ENCODE measurements at regions not wholly inside any gene's neighbourhood (a gene's known extent, or its start where the extent isn't known, plus 50 kb on each side); places are given as distances from the start of the nearest gene placed in this dataset.
"Not testable (repeated sequence)": the region's sequence is repeated elsewhere in the genome, so short reads cannot be mapped to it uniquely, and the experiment has no call there.

DNA sequence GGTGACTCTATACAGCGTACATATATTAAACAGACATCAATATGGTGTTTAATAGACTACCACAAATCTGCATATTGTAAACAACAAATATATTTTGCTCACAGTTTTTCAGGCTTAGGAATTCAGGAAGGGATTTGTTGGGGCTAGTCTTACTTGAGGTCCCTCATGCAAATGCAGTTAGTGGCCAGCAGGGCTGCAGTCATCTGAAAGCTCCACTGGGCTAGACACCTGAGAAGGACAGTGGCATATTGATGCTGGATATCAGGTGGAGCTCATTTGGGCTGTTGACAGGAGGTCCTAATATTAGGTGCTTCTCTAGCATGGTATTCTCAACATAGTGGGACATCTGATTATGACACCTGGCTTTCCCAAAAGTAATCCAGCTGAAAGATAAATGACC is 493.8 kb upstream of the PABPC4L start:
- DNase-seq, result no peak

DNA sequence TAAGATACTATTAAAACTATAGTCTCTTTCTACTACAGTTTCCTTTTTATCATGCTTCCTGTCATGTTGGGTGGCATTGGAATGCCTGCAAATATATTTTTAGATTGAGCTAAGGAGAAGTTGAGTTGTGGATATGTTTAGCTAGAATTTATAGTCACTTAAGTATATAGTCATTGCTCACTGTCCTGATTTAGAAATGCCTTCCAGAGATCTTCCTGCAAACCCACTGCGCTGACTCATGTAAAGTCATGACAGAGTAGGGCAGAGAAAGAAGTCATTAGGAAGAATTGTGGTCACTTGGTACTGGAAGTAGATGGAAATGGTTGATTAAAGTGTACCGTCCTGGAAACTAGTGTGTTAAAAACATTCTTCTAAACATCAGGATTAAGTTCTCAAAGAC is 490.3 kb upstream of the PABPC4L start:
- no peak for DNase-seq

DNA sequence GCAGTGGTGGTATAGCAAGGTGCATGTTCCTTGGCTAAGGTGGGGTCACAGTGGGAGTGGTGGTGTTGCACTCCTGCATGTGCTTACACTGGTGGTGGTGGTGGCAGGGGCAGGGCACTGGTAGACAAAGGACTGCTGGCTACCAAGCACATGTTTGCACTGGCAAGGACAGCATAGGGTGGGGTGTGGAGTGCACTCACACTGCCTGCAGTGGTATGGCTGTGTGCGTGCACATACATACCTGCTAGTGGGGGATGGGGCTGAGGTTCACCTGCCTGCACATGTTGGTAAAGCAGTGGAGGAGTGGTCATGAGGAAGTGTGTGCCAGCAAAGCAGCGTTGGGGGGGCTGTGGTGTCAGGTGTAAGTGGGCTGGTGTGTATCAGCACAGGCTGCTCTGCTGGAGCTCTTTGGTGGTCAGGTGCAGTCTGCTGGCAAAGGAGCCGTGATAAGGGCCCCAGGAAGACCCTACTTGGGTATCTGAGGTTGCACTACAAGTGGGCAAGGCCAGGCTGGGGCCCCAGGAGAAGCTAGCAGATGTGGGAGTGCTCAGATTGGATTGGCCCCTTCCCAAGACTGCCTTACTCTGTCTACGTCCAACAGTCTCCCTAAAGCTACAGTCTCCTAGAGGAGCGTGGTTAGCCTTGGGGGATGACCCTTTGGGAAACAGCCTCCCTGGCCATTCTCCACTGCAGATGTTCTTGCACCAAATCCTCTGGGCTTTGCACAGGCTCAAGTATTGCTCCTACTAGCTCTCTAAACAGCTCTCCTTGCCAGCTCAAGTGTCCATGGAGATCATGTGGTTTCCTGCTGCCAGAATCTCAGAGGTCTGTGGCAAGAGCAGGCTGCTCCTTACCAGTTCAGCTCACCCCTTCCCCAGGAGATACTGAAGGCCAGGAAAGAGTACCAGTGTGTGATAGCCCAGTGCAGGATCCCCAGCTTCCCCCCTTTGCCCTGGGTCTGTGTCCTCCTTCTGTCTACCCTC is 486.3 kb upstream of the PABPC4L start:
- no peak for DNase-seq

DNA sequence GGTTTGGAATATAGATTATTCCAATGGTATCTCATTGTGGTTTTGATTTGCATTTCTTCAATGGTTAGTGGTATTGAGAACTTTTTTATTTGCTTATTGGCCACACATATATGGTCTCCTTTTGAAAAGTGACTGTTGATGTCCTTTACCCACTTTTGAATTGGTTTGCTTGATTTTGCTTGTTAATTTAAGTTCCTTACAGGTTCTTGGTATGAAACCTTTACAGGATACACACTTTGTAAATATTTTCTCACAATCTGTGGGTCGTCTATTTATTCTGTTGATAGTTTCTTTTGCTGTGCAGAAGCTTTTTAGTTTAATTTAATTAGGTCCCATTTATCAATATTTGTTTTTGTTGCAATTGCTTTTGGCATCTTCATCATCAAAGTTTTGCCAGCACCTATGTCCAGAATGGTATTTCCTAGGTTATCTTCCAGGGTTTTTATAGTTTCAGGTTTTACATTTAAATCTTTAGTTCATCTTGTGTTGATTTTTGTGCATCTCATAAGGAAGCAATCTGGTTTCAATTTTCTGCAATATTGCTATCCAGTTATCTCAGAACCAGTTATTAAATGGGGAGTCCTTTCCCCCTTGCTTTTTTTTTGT is 475.7 kb upstream of the PABPC4L start:
- no peak for DNase-seq

DNA sequence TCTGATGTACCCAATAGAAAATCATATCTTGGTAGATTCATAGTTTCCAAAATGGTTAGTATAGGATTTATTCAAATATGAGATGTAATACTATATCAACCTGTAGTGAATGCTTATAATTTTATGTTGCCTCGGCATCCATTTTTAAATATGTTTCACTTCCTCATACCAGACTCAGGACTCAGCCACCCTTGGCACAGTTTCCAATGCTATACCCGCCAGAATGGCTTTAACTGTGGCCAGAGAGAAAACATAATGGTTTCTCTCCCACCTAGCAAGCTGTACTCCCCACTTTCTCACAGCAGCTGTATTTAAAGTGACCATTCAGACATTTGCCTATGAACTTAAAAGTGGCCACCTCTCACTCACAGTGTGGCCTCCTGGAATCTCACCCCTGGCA is 466.6 kb upstream of the PABPC4L start:
- DNase-seq, result no peak

DNA sequence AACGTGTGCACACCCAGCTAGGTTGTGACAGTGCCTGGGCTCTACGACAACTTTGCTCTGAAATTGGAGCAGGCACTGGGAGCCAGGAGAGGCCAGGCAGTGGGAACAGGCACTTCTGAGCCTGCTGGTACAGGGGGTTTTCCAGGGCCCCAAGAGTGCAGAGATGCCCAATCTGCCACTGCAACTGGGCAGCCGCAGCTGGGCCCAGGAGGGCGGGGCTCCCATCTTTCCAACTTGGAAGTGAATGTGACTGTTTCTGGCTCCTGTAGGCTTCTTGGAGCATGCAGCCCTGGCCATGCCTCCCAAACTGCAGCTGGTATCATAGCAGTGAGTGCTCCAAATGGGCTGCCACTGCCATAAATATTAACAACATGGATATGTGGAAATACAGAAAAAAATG is 465.1 kb upstream of the PABPC4L start:
- DNase-seq, result peak; percentile 40

DNA sequence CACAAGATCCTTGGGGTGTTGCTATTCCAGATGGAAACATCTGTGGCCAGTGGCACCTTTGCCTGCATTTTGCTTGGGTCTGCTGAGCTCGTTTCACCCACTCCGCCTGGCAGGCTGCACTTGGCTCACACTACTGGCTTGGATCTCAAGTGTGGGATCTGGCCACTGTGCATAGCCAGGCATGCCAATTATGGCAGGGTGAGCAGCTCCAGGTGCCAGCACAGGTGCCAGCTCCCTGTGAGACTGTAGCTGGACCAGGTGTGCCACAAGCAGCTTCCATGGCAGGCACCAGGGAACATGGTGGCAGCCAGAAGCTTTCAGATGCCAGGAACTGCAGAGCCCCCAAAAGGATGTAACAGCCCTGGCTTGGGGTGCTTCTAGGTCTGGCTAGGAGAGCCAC is 463.8 kb upstream of the PABPC4L start:
- DNase-seq, result no peak

DNA sequence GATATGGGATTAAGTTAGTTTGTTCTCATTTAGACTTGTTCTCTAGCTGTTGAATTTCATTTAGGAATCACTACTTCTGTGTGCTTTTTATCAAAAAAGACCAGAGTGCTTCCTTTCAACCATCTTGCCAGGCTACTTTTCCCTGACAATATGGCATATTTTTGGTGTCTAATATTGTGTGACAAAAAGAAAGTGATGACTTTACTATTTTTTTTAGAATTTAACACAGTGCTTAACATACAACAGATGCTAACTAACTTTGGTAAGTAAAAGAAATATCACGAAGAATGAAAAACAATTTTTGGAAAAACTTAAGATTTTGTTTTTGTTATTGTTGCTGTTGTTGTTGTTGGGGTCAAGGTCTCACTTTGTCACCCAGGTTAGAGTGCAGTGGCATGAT is 462.2 kb upstream of the PABPC4L start:
- no peak for DNase-seq

DNA sequence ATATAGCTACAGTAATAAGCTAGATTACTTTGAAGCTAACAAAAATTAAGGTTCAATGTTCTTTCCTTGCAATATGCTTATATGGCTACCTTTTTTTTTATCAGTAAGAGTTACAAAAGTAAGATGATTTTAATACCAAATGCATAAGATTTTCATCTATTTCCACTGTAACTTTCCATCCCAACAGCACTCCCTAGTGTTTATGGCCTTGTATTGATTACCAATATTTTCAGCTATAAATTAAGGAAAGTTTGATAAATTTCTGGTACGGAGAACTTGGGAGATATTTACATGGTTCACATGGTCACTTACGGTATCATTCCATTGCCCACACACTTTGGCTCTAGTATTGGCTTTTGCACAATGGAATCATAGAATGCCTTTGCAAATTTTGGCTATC is 448.9 kb upstream of the PABPC4L start:
- DNase-seq, result no peak

DNA sequence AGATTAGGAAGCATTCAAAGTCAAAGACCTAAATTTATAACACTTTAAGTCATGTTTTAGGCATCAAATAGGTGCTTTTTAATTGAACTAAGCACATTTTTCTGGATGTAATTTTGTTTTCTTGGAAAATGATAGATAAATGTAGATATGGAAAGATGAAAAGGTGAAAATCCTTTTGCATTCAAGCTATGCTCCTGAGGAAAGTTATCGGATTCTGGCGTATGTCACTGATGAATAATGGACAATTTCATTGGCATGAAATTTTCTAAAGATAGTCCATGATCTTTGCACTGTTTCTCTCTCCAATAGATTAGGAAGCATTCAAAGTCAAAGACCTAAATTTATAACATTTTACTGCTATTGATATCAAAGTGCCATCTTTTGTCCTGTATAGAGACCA is 444.2 kb upstream of the PABPC4L start:
- DNase-seq, result no peak

DNA sequence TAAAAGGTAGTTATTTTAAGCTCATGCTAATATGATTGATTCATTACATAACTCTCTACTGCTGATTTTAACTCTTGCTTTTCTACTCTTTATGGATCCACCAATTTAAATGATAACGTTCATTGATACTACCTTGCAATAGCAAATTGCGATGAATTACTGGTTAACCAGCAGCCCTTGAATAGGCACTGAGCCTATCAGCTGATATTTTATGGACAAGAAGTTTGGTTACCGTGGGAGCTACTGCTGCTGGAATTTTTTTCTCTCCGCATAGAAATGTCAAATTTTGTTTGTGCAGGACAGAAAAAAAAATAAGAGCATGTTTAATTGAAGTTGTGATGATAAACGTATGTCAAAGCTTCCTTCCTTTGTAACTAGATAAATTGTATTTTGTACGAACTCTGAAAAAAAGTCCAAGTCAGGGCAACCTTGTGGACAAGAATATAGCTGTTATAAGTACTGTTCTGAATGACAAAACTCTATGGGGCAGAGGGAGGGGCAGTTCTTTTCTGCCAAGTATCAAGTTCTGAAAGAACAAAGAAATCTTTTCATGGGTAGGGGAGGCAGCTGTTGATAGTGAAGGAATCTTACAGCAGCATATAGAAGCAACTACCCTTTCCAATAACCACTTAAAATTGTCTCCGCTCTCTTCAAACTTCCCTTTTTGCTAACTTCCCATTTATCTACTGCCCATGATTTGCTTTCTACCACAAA is 434.9 kb upstream of the PABPC4L start:
- DNase-seq, result no peak

DNA sequence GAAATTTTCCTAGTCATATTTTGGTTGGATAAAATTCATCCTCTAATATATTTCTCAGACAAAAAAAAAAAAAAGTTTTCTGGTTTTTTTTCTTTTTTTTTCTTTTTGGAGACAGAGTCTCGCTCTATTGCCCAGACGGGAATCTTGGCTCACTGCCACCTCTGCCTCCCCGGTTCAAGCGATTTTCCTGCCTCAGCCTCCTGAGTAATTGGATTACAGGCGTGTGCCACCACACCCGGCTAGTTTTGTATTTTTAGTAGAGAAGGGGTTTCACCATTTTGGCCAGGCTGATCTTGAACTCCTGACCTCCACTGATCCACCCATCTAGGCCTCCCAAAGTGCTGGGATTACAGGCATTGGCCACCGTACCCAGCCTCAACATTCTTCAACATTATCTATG is 432.7 kb upstream of the PABPC4L start:
- DNase-seq, result peak; percentile 14

DNA sequence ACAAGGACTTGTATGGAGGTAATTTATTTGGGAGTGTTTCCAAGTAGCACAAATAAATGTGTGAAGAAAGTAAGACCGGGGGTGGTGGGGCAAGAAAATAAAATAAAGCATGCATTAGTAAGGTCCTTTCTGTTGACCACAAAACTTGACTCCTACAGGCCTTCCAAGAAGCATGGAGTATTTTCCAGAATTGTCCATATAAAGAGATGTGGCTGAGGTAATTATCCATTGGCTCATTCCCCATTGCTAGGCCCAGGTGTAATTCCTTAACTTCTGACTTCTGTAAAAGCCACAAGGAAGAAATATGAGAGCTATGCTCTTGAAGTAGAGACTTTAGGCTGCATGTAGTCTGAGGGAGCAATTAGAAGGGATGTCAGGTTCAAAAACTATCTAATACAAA is 430.5 kb upstream of the PABPC4L start:
- no peak for DNase-seq

DNA sequence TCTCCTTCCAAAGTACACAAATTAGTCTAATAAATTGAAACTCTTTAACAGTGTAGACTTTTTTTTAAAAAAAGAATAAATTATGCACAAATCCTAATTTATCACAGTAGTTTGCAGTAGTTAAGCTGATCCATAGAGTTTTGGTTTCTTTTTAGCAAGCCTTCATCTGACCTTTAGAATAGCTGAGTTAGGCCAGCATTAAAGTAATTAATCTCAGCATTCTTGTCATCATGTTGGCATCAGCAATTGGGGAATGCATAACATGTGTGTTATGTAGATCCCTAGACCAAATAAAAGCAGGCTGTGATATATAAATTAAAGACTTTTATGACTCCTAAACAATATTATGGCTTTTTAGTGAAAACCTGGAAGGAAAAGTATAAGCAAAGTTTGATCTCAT is 426.5 kb upstream of the PABPC4L start:
- DNase-seq, result peak; percentile 28

DNA sequence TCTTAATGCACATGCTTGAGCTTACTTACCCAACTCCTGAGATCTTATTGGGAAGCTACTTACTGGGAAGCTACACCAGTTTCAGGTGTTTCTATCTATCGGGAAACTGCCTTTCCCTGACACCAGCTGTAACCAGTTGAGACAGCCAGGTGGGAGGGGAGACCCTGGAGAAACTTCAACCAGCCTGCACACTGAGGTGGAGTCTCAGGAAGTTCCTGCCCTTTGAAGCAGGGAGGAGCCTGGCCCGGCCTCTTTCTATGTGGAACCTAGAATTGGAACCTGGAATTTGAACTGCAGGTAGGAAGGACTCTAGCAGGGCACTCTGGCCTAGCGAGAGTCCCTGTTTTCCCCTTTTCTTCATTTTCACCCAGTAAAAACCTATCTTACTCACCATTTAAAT is 425.8 kb upstream of the PABPC4L start:
- DNase-seq, result no peak

DNA sequence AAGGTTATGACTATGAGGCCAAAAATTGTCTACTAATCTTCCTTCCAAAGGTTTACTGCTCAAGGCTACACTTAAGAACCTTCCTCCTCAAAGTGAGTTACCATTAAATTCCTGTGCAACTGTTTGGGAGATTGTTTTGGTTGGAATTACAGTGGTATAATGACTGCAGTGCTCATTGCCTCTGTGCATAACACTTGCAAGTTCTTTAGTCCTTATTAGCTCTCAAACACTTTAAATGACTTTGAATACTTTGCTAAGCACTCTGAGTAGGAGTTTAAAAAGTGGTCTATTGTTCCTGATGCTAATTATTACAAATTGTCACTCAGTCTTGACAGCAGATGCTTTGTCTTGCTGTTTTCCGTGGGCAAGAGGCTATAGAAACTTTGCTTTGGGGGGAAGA is 422.8 kb upstream of the PABPC4L start:
- no peak for DNase-seq

DNA sequence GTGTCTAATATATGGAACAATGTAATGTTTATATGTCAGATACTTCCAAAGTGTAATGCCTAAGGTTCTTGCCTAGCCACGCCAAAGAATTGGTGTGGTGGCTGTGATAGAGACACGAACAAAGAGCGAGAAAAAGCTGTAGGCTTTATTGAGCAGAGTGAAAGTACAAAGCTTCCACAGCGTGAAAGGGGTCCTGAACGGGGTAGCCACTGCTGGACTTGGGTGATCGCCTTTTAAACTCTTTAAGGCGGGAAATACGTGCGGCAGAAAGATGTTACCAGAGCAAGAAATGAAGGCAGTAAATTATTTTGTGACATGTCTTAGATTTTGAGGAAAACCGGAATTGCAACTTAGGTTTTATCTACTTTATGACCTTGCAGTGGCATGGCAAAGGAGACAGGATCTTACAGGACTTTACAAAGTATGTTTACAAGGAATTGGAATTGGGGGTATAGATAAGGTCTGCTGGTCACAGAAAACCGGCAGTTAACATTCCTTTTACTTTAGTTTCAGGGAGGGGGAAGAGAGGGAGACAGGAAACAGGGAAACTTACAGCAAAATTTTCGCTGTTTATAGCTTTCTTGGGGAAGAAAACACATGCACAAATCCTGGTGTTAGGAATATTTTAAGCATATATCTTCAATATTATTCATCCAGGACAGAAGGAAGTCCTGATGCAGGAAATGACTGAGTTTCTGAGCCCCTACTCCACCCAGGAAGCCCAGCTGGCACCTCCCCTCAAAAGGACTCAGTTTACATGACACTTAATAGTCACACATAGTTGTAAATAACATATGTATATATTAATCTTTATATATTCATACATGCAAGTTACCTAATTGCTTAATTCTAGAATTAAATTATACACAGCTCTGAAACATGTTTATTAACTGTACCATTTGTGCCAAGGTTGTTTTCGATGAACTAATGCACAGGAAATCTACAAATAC is 421.3 kb upstream of the PABPC4L start:
- not testable (repeated sequence) for DNase-seq

DNA sequence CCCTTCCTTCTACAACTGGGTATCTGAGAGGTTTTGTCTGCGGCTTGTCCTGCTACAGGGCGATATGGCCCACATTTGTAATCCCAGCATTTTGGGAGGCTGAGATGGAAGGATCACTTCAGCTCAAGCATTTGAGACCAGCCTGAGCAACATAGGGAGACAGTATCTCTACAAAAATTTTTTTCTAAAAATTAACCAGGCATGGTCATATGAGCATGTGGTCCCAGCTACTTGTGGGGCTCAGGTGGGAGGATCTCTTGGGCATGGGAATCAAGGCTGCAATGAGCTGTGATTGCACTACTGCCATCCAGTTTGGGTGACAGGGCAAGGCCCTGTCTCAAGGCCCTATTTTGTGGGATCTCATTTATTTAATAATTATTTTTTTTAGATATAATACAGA is 420.6 kb upstream of the PABPC4L start:
- DNase-seq, result no peak

DNA sequence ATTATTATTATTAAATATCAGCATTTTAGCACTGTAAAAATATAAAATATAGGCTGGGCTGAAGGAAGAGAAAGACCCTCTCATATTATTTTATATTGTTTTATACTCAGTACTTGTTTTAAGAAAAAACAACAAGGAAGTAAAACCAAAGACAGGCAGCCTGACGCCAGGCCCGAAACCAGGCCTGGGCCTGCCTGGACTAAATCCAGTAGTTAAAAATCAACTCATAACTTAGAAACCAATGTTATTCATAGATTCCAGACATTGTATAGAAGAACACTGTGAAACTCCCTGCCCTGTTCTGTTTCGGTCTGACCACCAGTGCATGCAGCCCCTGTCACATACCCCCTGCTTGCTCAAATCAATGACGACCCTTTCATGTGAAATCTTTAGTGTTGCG is 420.1 kb upstream of the PABPC4L start:
- DNase-seq, result not testable (repeated sequence)

DNA sequence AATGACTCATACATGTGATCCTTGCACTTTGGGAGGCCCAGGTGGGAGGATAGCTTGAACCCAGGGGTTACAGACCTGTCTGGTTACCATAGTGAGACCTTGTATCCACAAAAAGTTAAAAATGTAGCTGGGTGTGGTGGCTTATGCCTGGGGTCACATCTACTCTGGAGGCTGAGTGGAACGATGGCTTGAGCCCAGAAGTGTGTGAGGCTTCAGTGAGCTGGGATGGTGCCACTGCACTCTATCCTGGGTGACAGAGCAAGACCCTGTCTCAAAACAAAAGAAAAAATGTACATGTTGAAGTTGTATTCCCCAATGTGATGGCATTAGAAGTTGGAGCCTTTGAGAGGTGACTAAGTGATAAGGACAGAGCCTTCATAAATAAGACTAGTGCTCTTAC is 409.4 kb upstream of the PABPC4L start:
- no peak for DNase-seq

DNA sequence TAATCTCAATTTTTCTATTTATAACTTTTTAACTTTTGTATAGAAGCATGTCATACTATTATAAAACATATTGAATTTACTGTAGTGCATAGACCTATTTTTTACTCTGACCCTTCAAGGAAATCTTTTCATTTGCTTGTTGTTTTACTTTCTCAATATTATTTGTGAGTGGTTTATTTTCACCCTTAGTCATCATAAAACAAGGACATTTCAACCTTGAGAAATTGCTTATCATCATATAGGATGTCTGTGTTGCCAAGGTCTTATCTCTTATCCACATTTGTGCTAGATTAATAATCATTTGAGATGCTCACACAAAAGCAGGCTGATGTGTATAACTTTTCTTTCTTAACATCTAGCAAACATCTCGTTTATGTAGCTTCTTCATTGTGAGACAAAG is 408.6 kb upstream of the PABPC4L start:
- DNase-seq, result no peak

DNA sequence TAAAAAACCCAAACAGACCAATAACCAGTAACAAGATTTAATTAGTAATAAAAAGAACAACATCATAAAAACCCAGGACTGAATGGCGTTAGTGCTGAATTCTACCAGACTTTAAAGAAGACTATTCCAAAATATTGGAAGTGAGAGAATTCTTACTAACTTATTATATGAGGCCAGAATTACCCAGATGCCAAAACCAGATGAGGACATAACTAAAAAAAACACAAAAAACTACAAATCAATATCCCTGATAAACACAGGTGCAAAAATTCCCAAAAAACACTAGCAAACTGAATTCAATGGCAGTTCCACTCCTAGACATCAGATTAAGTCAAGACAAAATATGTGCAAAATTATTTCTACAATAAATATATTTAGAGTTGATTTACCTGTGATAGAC is 400.1 kb upstream of the PABPC4L start:
- DNase-seq, result no peak

DNA sequence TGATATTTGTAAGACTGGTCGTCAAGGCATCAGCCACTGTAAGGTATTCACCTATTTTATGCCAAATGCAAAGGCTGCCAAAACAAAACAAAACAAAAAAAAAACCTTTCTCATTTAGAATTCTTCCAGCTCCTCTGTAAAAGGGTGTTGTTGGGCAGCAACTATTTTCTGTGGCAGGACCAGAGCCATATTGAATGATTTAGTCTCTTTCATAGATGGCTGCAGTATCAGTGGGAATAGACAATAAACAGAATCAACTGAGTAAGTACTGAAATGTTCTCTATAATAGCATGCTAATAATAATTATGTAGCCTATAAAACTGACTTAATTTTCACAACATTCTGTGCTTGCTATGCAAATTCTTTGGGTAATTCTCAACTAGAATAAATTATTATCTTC is 389.7 kb upstream of the PABPC4L start:
- no peak for DNase-seq
